Neural progenitor cell (in vitro differentiated cells): ENCODE measurements at regions not wholly inside any gene's neighbourhood (a gene's known extent, or its start where the extent isn't known, plus 50 kb on each side); places are given as distances from the start of the nearest gene placed in this dataset.
"Not testable (repeated sequence)": the region's sequence is repeated elsewhere in the genome, so short reads cannot be mapped to it uniquely, and the experiment has no call there.

Source experiments
- DNase-seq: peaks from one replicate; pipeline ENCODE4 v3.0.0-alpha.2; 2016; ENCODE audit warnings: low spot score
- H2AFZ ChIP-seq: fragments of 200-600 bp; sonication (generic); replicated peaks from 2 replicates; pipeline ENCODE4 v1.6.1; 2016; ENCODE audit warnings: antibody characterized with exemption
- H3F3A ChIP-seq: fragments of 200-600 bp; sonication (generic); 2 replicates; pipeline ENCODE4 v1.6.1; 2016; ENCODE audit warnings: antibody characterized with exemption, low read depth
- H3K27ac ChIP-seq: fragments of 200-600 bp; sonication (generic); 2 replicates; pipeline ENCODE4 v1.5.1; 2016; ENCODE audit warnings: mild to moderate bottlenecking
- H3K27me3 ChIP-seq: fragments of 200-600 bp; sonication (generic); 2 replicates; pipeline ENCODE4 v1.6.1; 2016; ENCODE audit warnings: mild to moderate bottlenecking, moderate library complexity
- H3K36me3 ChIP-seq: fragments of 200-600 bp; sonication (generic); 2 replicates; pipeline ENCODE4 v1.5.1; 2016
- H3K4me1 ChIP-seq: fragments of 200-600 bp; sonication (generic); 2 replicates; pipeline ENCODE4 v1.6.1; 2016; ENCODE audit warnings: mixed run types
- H3K4me2 ChIP-seq: fragments of 200-600 bp; sonication (generic); 2 replicates; pipeline ENCODE4 v1.6.1; 2016
- H3K4me3 ChIP-seq: fragments of 200-600 bp; sonication (generic); 2 replicates; pipeline ENCODE4 v1.5.1; 2016
- H3K79me2 ChIP-seq: fragments of 200-600 bp; sonication (generic); 2 replicates; pipeline ENCODE4 v1.6.1; 2016; ENCODE audit warnings: low read depth
- H3K9ac ChIP-seq: fragments of 200-600 bp; sonication (generic); 2 replicates; pipeline ENCODE4 v1.6.1; 2016
- H3K9me3 ChIP-seq: fragments of 200-600 bp; sonication (generic); 2 replicates; pipeline ENCODE4 v1.5.1; 2016; ENCODE audit warnings: low read depth
- H4K20me1 ChIP-seq: fragments of 200-600 bp; sonication (generic); 2 replicates; pipeline ENCODE4 v1.6.1; 2016; ENCODE audit warnings: low read depth
- H3K27ac Mint-ChIP-seq: 3 replicates; pipeline ENCODE4 v1.8.0; 2021; ENCODE audit warnings: mixed read lengths
- H3K27me3 Mint-ChIP-seq: 2 replicates; pipeline ENCODE4 v1.8.0; 2022; ENCODE audit warnings: low read depth, mild to moderate bottlenecking, inconsistent platforms, moderate library complexity, mixed read lengths; ENCODE audit not compliant: insufficient read depth
- H3K36me3 Mint-ChIP-seq: 3 replicates; pipeline ENCODE4 v1.8.0; 2021; ENCODE audit warnings: mixed read lengths
- H3K4me1 Mint-ChIP-seq: 3 replicates; pipeline ENCODE4 v1.8.0; 2021; ENCODE audit warnings: mixed read lengths
- H3K4me3 Mint-ChIP-seq: 3 replicates; pipeline ENCODE4 v1.8.0; 2021; ENCODE audit warnings: mild to moderate bottlenecking, moderate library complexity, mixed read lengths
- H3K9me3 Mint-ChIP-seq: 3 replicates; pipeline ENCODE4 v1.8.0; 2020; ENCODE audit warnings: mixed read lengths
- EZH2 ChIP-seq: fragments of 200-600 bp; sonication (generic); IDR thresholded peaks from 2 replicates; pipeline ENCODE4 v1.6.1; 2017; ENCODE audit warnings: antibody characterized with exemption, mild to moderate bottlenecking, moderate library complexity
- EZH2phosphoT487 ChIP-seq: fragments of 200-600 bp; sonication (generic); IDR thresholded peaks from 2 replicates; pipeline ENCODE4 v1.6.1; 2017; ENCODE audit warnings: antibody characterized with exemption
- TF ChIP-seq, protein P1 (sequence below): fragments of 200-600 bp; sonication (generic); IDR thresholded peaks from 2 replicates; pipeline ENCODE4 v1.5.1; 2017; ENCODE audit warnings: antibody characterized with exemption, mild to moderate bottlenecking

DNA sequence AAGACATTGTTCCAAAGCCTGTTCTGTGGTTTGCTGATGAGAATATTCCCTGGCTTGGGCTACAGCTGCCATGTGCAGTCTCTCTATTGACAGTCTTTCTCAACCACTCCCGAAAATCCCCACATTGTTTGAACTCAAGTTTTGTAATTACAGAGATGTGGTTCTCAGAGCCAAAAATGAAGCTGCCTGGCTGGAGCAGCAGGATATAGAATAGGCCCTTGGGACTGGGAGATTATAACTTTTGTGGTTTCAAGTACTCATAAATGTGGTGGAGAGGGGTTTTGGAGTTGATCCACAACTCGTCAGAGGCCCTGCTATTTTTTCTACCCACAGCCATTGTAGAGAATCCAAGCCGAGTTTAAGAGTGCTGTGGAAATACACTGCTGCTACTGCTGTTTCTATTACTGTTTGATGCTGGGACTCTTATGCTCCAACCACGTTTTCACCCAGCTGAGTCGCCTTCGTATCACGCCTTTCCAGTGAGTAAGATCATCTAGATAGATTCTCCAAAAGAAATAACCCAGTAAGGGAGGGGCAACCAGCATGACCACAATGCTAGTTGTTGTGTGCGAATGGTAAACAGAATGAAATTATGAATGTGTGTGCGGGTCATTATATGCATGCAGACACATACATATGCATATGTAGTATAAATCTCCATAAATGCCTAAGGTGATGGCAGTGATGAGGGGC lies 57.1 kb upstream of the ATXN3L start:
- no peak overlapping the region for H3K9ac ChIP-seq
- H3K27ac Mint-ChIP-seq: no peak overlapping the region
- H3K36me3 ChIP-seq: no peaks in the 10 kb centered on the region
- no peaks in the 10 kb centered on the region for H3K9me3 ChIP-seq
- no peak overlapping the region for H3K4me2 ChIP-seq
- H3K27ac ChIP-seq: no peak overlapping the region
- H4K20me1 ChIP-seq: no peaks in the 10 kb centered on the region
- peaks cover 22% of the 10 kb centered on the region for H3K9me3 Mint-ChIP-seq
- H3K79me2 ChIP-seq: no peaks in the 10 kb centered on the region
- H2AFZ ChIP-seq: no peak overlapping the region
- H3K27me3 ChIP-seq: no peaks in the 10 kb centered on the region
- H3K36me3 Mint-ChIP-seq: peaks cover 2% of the 10 kb centered on the region
- H3F3A ChIP-seq: no peaks in the 10 kb centered on the region
- no peak overlapping the region for H3K4me3 ChIP-seq
- DNase-seq: no peak
- H3K4me1 ChIP-seq: no peaks in the 10 kb centered on the region
- H3K4me3 Mint-ChIP-seq: no peak overlapping the region
- H3K27me3 Mint-ChIP-seq: peaks cover 1% of the 10 kb centered on the region
- TF ChIP-seq EZH2 (no peak), EZH2phosphoT487 (no peak)
- TF ChIP-seq, protein P1, sequence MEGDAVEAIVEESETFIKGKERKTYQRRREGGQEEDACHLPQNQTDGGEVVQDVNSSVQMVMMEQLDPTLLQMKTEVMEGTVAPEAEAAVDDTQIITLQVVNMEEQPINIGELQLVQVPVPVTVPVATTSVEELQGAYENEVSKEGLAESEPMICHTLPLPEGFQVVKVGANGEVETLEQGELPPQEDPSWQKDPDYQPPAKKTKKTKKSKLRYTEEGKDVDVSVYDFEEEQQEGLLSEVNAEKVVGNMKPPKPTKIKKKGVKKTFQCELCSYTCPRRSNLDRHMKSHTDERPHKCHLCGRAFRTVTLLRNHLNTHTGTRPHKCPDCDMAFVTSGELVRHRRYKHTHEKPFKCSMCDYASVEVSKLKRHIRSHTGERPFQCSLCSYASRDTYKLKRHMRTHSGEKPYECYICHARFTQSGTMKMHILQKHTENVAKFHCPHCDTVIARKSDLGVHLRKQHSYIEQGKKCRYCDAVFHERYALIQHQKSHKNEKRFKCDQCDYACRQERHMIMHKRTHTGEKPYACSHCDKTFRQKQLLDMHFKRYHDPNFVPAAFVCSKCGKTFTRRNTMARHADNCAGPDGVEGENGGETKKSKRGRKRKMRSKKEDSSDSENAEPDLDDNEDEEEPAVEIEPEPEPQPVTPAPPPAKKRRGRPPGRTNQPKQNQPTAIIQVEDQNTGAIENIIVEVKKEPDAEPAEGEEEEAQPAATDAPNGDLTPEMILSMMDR: no peak
- H3K4me1 Mint-ChIP-seq: peaks cover 2% of the 10 kb centered on the region

DNA sequence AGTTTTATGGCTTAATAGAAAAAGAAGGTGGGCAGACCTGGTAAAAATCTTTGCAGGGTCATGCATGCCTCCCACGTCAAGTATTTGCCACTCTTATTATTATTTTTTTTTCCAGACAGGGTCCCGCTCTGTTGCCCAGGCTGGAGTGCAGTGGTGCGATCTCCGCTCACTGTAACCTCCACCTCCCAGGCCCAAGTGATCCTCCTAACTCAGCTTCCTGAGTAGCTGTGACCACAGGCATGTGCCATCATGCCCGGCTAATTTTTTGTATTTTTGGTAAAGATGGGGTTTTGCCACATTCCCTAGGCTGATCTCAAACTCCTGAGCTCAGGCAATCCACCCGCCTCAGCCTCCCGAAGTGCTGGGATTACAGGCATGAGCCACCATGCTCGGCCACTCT lies 55.7 kb upstream of the ATXN3L start:
- not testable (repeated sequence) for H3K4me2 ChIP-seq, H3K9me3 ChIP-seq, H3K4me1 Mint-ChIP-seq, H3K79me2 ChIP-seq, H3K9ac ChIP-seq, DNase-seq, H4K20me1 ChIP-seq, H3K36me3 Mint-ChIP-seq, H3K4me3 ChIP-seq, H3K27me3 Mint-ChIP-seq, H3K27me3 ChIP-seq, H3K36me3 ChIP-seq, H3K4me1 ChIP-seq, H3K27ac Mint-ChIP-seq, H3F3A ChIP-seq, H3K4me3 Mint-ChIP-seq, H3K27ac ChIP-seq, H2AFZ ChIP-seq
- H3K9me3 Mint-ChIP-seq: peaks cover 19% of the 10 kb centered on the region

DNA sequence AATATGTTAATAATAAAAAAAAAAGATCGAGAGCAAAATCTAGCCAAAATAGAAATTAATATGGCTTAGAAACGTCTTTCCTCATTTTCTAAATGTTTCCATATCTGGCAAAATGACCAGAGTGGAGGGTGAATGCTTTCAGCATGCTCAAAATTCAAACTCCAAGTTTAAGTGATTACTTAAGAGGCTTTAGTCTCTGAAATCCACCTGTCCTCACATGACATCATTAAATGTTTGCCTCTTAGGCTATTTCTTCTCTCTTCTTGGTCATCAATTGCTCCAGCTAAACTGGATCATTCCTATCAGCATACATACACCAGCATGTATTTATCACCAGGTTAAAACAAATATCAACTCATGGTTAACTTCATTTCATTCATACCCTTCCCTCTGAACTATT lies 54.5 kb upstream of the ATXN3L start:
- Histone ChIP-seq H3K9me3 (no peaks in the 10 kb centered on the region), H3K27ac (no peak overlapping the region), H4K20me1 (no peaks in the 10 kb centered on the region), H3K4me3 (no peak overlapping the region), H3K36me3 (no peaks in the 10 kb centered on the region), H2AFZ (no peak overlapping the region), H3K4me1 (peaks cover 8% of the 10 kb centered on the region), H3K27me3 (no peaks in the 10 kb centered on the region), H3F3A (peaks cover 4% of the 10 kb centered on the region), H3K9ac (no peak overlapping the region), H3K79me2 (no peaks in the 10 kb centered on the region), H3K4me2 (no peak overlapping the region)
- H3K4me1 Mint-ChIP-seq: peaks cover 9% of the 10 kb centered on the region
- no peak overlapping the region for H3K27ac Mint-ChIP-seq
- peaks cover 9% of the 10 kb centered on the region for H3K9me3 Mint-ChIP-seq
- H3K27me3 Mint-ChIP-seq: no peaks in the 10 kb centered on the region
- no peaks in the 10 kb centered on the region for H3K36me3 Mint-ChIP-seq
- no peak overlapping the region for H3K4me3 Mint-ChIP-seq
- TF ChIP-seq EZH2 (no peak), EZH2phosphoT487 (no peak)
- TF ChIP-seq, protein P1: no peak
- DNase-seq: no peak

DNA sequence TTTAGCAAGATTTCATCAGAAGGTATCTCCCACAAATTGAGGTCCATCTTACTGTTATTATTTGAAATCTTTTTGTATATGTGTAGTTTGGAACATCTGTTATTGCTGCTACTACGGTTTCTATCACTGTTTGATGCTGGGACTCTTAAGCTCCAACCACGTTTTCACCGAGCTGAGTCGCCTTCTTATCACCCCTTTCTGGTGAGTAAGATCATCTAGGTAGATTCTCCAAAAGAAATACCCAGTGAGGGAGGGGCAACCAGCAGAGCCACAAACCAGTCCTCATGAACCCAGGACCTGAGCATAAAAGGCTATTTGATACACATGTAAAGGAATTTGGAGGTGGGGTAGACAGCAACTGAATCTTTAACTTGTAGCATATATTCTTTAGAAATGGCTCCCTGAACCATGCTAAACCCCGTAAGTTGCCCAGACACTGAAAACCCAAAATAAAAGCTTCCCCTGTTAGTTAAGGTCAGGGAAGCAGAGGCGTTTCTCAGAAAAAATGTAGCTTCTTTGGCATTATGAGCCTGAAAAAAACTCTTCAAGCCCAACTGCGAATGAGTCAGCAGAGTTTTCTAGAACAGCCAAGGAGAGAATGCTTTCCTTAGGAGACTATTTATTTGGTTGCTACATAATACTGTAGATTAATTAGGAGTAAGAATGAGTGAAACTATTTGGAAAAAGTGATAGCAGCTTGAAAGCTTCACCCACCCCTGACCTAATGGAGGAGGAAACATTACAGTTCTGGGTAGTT lies 53.8 kb upstream of the ATXN3L start:
- DNase-seq: no peak
- H3K4me3 Mint-ChIP-seq: no peak overlapping the region
- no peak overlapping the region for H3K4me2 ChIP-seq
- no peak overlapping the region for H3K4me3 ChIP-seq
- peaks cover 15% of the 10 kb centered on the region for H3K4me1 Mint-ChIP-seq
- H3K9me3 ChIP-seq: no peaks in the 10 kb centered on the region
- peaks cover 11% of the 10 kb centered on the region for H3F3A ChIP-seq
- no peak overlapping the region for H3K9ac ChIP-seq
- H3K36me3 Mint-ChIP-seq: no peaks in the 10 kb centered on the region
- TF ChIP-seq EZH2 (no peak), EZH2phosphoT487 (no peak)
- TF ChIP-seq, protein P1: no peak
- H3K36me3 ChIP-seq: no peaks in the 10 kb centered on the region
- peaks cover 7% of the 10 kb centered on the region for H3K9me3 Mint-ChIP-seq
- no peaks in the 10 kb centered on the region for H3K79me2 ChIP-seq
- H3K27me3 Mint-ChIP-seq: no peaks in the 10 kb centered on the region
- no peaks in the 10 kb centered on the region for H3K27me3 ChIP-seq
- peak overlapping the region; percentile 18 for H2AFZ ChIP-seq
- no peaks in the 10 kb centered on the region for H4K20me1 ChIP-seq
- H3K27ac ChIP-seq: no peak overlapping the region
- H3K4me1 ChIP-seq: peaks cover 15% of the 10 kb centered on the region
- no peak overlapping the region for H3K27ac Mint-ChIP-seq
